GM21825 (cell line): ENCODE measurements at regions not wholly inside any gene's neighbourhood (a gene's known extent, or its start where the extent isn't known, plus 50 kb on each side); places are given as distances from the start of the nearest gene placed in this dataset.
A peak's percentile ranks its signal among the peaks of the same experiment; 100 is the strongest.

Experiments used
- ATAC-seq: cut with Tn5 transposase; IDR thresholded peaks from one replicate; pipeline ENCODE4 v1.9.1; 2021; ENCODE audit warnings: mild to moderate bottlenecking, moderate library complexity; ENCODE audit not compliant: unreplicated experiment

DNA sequence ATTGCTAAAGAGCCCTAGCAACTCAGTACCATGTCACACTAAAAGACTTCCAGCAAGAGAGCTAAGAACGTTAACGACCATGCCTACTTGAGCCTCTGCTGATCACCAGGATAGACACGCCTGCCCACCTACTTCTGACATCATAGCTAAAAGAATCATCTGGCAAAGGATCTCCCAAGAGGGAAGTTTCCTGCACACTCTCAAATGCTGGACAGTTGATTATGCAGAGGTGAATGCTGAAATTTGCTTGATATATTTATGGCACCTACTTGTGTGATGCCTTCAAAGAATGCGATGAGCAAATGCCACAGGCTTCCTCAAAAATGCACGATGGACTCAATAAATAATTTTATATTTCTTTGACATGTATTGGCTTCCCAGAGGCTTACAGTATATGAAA lies 113.6 kb downstream of the GALC start:
- no peak for ATAC-seq

GRCh38 chr14:87878959-87879358 lies 114.0 kb downstream of the GALC start:
- no peak for ATAC-seq

DNA sequence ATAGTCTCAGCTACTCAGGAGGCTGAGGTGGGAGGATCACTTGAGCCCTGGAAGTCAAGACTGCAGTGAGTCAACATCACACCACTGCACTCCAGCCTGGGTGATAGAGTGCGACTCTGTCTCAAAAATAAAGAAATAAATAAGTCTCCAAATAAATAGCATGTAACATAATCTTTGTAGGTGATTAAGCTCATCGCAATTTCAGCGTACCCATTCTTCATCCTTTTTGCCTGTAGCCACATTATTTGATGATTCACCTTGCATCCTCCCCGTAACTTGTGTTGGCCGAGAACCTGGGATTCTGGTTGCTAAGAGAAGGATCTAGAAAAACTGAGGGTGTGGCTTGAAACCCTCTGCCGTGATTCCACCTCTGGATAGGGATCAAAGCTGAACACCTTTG lies 115.1 kb downstream of the GALC start:
- ATAC-seq: no peak

- no peak for ATAC-seq
Measured at GRCh38 chr14:87874676-87875075, 118.3 kb downstream of the GALC start.

DNA sequence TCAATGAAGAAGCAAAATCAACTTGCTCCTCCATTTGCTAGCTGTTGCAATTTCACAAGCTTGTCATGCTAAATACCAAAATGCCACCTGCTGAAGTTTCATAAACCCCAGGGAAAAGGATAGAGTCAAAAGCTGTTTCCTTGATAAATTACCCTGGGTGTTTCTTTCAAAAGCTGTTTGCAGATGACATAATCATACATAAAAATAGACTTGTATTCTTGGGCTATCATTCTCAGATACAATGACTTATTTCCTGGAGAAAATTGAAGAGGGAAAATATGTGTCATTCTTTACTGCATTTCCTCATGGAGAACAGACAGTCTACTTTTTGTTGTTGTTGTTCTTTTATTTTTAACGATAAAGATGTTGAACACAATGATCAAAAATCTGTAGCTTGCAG lies 119.2 kb downstream of the GALC start:
- ATAC-seq: no peak

DNA sequence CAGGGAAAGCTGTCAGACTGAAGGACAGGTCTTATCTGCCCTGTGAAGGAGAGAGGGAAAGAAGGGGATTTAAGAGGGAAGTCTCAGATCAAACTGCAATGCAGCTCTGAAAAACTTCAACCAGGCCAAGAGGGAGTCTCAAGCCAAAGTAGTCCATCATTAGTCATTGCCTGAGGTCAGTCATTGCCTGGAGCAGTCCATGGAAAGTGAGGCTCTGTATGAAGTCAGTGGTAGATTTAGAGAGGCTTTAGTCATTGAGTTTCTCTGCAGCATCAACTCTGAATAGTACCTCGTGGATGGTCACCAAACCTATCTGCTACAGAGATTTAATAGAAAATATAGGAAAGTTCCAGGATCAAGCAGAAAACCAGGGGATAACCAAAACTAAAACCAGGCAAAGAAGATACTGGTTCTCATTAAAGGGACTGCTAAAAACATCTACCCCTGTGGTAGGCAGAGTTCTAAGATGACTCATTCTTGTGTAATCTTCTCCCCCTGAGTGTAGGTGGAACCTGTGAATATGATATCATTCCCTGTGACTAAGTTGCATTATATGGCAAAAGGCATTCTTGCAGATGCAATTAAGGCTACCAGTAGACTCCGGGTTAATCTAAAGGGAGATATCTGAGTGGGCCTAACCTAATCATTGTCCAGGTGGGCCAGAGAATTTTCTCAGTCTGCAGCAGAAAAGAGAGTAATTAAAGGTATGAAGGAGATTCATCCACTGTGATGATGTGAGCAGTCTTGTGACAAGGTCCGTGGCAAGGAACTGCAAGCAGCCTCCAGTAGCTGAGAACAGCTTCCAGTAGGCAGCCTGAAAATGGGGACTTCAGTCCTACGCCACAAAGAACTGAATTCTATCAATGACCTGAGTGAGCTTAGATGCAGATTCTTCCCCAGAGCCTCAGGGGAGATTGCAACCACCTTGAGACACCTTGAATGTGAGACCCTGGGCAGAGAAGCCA lies 123.1 kb downstream of the GALC start:
- ATAC-seq: peak; percentile 68

GRCh38 chr14:87868920-87869319 lies 124.1 kb downstream of the GALC start:
- ATAC-seq: no peak

GRCh38 chr14:87866116-87866515 lies 126.9 kb downstream of the GALC start:
- no peak for ATAC-seq

GRCh38 chr14:87864356-87865270 lies 128.4 kb downstream of the GALC start:
- no peak for ATAC-seq

DNA sequence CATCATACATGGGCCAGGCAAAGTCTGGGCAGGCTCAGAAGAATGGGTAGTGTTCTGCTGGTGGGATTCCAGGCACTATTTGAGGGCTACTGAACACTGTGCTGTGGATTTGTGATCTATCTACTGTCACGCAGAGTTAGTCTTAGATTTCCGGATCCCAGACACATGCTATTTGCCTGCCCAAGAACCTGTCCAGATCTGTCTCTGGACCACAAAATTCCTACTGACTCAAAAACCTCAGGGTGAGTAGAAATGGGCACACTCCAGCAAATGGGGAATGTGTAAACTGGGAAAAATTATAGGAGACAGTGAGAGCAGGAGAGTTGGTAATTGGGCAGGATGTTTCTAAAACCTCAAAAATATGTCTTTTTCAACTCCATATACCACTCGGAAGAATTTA lies 129.9 kb downstream of the GALC start:
- no peak for ATAC-seq

GRCh38 chr14:87852107-87852506 lies 140.9 kb downstream of the GALC start:
- ATAC-seq: no peak

DNA sequence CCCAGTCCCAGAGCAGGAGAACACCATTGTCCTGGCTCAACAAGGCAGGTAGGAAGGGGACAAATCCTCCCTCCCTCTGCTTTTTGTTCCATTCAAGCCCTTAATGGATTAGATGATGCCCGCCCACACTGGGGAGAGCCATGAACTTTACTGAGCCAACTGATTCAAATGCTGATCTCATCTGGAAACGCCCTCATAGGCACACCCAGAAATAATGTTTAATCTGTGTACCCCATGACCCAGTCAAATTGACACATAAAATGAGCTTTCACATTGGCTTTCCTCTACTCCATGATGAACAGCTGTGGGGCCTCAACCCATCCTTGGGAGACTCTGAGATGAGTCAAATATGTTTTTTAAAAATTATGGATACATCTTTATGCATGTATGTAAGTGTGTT lies 141.8 kb downstream of the GALC start:
- no peak for ATAC-seq

GRCh38 chr14:87847216-87847755 lies 145.7 kb downstream of the GALC start:
- ATAC-seq: no peak

DNA sequence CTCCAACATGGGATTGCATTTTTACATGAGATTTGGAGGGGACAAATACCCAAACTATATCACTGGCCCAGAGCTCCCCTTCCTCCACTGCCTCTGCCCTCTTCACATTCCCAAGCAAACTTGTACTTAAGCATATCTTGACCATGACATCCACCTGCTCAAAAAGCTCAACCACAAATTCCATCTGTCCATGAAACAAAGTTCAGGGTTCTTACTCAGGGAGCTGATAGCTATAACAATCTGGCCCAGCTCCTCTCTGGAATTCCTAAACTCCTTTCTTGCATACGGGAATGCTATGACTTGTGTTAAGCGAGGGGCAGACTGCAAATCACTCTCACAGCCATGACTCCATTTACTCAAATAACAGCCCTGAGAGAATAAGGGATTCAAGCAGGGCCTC lies 152.1 kb downstream of the GALC start:
- ATAC-seq: no peak

DNA sequence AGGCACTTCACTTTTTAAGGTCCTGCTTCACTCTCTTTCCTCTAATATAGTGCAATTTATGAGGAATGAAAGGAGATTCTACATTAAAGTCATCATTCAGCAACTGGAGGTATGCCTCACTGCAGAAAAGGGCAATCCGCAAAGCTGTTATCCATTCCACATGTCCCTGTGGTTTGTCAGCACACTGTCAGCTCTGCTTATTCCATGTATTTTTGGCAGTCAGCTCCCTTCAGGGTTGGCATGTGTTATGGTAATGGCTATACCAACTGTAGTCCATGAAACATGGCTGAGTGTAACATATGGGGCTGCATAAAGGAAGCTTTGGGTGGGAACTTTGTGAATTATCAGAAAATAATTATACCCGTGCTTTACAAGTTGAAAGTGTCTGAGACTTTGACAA lies 154.1 kb downstream of the GALC start:
- no peak for ATAC-seq

DNA sequence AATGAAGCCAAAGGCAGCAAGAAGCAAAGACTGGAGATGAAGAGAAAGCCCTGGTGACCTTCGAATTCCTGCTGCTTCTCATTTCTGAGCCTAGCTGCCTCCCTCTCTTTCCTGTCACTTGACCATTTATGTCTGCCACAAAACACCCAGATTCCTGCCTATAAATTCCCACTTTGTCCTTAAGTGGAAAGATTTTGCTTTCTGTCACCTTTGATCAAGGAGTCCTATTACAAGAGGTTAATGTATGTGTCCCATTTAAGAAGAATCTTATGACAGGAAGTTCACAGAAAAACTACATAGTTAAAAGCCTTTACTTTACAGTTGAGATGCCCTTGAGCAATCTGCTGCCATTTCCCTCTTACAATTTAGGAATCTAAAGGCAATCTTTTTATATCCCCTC lies 155.7 kb downstream of the GALC start:
- ATAC-seq: no peak

GRCh38 chr14:87834594-87834993 lies 158.4 kb downstream of the GALC start:
- ATAC-seq: no peak

DNA sequence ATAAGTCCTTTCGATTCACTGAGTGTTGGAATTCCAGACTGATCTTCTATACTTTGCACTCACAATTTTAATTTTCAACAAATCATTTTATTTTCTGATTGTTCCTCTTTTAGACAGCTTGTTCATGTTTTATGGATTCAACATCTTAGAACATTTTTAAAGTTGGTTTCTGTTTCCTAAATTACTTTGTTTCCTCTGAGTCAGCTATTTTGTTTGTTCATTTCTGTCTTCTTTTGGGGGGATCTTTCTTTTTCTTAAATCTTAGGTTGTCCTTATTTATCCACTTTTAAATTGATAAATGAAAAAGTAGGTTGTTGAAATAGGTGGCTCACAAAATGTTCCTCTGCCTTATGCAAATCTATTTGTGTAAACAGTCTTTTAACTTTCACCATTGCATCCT lies 160.0 kb downstream of the GALC start:
- no peak for ATAC-seq

DNA sequence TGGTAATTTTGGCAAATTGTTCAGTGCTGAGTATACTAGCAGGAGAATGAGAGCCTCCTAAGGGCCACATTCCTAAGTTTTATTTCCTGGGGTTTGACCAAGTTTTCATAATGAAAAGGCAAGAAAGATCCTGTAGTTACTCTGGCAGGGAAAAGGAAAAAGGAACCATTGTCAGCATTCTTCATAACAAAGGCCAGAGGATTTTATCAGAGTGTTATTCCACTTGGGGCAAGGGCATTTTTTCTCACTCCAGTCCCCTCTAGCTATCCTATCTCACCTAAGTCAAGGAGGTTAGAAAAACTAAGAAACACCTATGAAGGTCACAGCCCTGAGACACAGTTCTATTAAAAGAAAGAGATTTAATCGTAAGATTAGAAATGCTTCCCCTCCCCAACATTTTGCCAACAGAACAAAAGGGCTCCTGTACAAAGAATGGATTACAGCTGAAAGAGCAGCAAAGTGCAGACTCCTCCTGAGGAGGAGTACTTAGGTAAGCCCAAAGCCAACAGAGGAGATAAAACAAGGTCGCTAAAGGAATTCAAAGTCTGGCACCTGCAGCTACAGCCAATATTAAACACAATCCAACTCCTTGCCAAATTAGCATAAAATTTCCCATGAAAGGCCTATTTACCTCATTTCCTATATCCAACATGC lies 162.4 kb downstream of the GALC start:
- no peak for ATAC-seq

- ATAC-seq: no peak
Measured at GRCh38 chr14:87829543-87829942, 163.4 kb downstream of the GALC start.

DNA sequence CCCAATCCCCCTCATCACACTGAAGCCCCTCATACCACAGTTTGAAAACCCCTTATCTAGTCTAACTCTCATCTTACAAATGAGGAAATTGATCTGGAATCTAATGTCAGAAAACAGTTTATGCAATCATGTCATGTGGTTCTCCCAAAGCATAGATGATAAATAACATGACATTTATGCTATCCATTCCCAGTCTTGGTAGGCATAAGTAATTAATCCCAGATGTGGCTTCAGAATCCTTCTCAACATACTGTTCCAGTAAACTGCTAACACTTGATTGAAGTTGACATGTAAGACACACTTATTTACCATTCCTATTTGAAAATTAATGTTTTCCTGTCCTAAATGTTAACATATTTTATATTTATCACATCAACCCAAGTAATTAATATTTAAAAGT lies 168.7 kb downstream of the GALC start:
- ATAC-seq: no peak
